OCI-LY7 (cell line): ENCODE measurements at regions not wholly inside any gene's neighbourhood (a gene's known extent, or its start where the extent isn't known, plus 50 kb on each side); places are given as distances from the start of the nearest gene placed in this dataset.

ENCODE experiments used
- CTCF ChIP-seq: fragments of 200-600 bp; sonication (generic); conservative IDR thresholded peaks from 2 replicates; pipeline ENCODE4 v1.5.1; 2014; ENCODE audit warnings: mild to moderate bottlenecking, antibody characterized with exemption, low read length, moderate library complexity, mixed read lengths
- EZH2phosphoT487 ChIP-seq: fragments of 200-600 bp; sonication (generic); IDR thresholded peaks from 2 replicates; pipeline ENCODE4 v1.6.1; 2018; ENCODE audit warnings: low read depth, borderline replicate concordance, mild to moderate bottlenecking, mixed run types, antibody characterized with exemption, low read length, moderate library complexity, mixed read lengths

- TF ChIP-seq CTCF (no peak), EZH2phosphoT487 (no peak)
Observed at GRCh38 chr5:135203019-135203418, 169.0 kb upstream of the PITX1 start.
